EH (cell line): ENCODE measurements at regions not wholly inside any gene's neighbourhood (a gene's known extent, or its start where the extent isn't known, plus 50 kb on each side); places are given as distances from the start of the nearest gene placed in this dataset.

Experiments used
- DNase-seq: peaks from one replicate; pipeline ENCODE4 v3.0.0-alpha.2; 2015; ENCODE audit warnings: low read depth

DNA sequence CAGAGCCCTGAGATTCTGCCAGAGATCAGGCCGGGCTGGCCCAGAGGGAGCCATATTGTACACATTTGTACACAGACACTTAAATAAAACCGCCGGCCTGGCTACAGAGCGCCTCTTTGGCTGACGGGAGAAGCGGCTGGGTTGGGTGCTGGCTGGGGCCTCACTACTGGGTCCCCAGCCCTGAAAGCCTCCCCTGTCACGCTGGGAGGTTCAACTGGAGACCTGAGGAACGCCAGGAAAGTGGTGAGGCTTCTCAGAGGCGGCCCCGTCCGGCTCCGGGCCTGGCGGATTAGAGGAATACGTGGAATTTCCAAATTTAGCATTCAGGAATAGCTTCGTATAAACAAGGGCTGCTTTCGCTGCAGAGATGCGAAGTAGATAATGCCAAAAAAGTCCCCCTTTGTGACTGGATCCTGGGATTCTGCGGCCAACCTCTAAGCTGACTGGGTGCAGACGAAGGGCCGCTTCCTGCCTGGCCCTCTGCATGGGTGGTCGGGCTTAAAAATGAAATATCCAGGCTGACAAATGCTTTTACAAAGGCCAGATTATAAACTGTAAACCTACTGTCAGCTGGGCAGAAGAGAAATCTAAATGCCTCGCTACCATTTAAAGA, 252.4 kb downstream of the IRF8 start:
- no peak for DNase-seq

DNA sequence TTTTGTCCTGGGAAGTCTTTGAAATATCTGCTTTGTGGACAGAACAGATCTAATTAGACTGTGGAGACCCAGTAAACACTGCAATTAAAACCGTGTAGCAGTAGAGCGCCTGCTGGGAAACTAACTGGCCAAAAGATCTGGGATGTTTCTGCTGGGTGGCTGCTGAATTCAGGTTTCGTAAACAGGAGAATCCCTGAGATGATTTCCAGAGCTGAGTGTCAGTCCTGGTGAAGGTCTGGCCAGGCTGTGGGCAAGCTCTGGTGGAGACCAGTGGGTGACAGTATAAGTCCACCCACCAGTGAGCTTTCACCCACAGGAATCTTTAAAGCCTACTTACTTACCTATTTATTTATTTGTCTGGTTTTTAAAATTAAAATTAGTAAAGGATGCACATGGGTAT, 257.2 kb downstream of the IRF8 start:
- DNase-seq = no peak

DNA sequence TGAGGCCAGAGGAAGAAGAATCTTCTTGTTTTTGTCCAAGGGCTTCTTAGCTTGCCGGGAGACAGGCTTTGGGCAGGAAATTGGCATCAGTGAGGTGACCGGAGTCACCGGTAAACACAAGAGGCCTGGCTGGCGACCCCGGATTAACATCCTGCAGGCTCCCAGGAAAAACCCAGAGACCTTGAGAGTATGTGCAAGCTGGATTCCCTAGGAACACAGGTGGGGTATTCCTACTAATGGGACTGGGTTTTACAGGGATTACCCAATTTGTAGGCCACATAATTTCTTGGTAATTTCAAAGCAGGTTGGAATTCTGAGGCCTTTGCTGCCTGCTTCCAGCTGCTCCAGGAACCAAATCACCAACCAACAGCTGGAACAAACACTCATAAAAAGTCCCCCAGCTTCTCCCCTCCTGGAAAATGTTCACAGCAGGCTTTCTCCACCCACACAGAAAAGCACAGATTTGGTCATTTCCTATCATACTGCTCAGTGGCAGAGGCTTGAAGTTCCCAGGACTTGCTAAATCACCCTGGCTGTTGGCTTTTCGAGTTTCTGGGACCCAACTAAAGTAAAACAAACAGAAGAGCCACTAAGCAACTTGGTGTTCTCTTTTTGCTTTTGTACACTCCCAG, 258.8 kb downstream of the IRF8 start:
- DNase-seq = no peak

DNA sequence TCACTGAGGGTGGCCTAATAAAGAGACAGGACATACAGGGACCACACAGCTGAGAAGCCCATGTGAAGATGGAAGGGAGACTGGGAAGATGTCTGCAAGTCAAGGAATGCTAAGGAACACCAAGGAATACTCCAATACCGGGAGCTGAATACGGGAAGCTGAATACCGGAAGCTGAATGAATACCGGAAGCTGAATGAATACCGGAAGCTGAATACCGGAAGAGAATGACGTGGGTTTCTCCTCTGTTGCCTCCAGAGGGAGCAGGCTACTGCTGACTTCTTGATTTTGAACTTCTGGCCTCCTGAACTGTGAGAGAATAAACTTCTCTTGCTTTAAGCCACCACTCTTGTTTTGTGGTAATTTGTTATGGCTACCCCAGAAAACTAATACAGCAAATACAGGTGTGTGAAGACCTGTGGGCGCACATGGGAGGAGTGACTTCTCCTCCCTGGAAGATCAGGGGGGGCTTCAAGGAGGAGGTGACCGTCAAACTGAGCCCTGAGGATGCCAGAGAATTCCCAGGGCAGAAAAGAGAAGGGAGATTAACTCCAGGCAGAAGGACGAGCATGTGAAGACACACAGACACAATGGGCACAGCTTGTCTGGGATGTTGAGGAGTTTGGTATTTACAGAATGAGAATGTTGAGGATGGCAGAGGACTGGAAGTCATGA, 259.9 kb downstream of the IRF8 start:
- peak; percentile 25 for DNase-seq

DNA sequence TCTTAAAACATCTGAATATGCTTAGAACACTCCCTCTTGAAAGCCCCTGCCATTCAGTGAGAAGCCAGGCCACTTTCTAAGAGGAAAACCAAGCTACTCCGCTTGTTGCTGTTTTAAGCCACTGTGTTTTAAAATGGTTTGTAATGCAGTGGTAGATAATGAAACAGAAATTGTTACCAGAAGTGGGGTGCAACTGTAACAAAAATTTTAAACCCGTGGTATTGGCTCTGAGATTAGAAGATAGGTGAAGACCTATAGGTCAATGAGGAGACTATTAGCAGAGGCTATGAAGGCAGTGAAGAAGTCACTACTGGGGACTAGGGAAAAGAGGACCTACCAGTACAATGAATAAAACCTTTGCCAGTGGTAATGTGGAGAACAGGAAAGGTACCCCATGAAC, 266.5 kb downstream of the IRF8 start:
- no peak for DNase-seq

DNA sequence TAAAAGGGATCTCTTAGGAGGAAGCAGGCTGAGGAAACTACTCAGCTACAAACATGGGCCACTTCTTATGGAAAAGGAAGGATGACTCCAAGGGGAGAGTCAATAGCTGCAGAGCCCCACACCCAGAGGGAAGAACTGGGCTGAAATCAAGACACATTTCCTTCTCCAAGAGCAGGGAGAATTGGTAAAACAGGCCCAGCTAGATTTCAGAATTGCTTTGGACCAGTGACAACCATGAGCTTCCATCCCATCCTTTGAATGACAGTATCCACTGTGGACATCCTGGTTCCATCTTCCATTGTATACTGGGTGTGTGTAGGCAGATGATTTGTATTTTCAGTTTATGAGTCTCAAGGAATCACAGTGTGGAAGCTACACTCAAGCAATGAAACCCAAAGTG, 267.5 kb downstream of the IRF8 start:
- no peak for DNase-seq

DNA sequence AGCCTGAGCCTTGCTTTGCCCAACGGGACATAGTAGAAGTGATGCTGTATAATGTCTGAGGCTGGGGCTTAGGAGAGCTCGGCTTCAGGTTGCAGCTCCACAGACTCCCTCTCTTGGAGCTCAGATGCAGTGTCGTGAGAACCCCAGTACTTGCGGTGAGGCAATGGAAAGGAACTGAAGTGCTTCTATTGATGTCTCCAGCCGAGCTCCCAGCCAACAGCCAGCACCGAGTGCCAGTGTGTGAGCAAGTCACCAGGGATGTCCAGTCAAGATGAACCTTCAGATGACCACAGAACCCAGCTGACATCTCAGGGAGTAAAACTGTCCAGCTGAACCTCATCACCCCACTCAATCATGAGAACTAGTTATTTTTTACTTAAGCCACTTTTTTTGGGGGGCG, 268.1 kb downstream of the IRF8 start:
- DNase-seq = no peak

DNA sequence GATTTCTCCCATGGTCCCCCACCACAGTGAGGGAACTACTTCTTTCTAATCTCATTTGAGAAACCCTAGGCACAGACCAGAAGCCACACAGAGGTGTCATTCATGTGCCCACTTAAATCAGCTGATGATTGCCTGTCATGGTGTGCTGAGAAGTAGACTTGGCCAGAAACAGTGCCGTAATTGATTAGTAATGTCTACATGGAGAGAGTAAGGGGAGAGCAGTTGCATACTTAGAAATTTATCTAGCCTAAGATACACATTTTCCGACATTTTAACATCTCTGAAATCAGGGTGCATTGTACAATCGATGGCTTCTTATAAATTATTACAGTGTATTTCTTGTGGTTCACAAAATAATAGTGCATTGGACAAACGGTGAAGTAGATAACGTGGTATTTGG, 271.8 kb downstream of the IRF8 start:
- no peak for DNase-seq

DNA sequence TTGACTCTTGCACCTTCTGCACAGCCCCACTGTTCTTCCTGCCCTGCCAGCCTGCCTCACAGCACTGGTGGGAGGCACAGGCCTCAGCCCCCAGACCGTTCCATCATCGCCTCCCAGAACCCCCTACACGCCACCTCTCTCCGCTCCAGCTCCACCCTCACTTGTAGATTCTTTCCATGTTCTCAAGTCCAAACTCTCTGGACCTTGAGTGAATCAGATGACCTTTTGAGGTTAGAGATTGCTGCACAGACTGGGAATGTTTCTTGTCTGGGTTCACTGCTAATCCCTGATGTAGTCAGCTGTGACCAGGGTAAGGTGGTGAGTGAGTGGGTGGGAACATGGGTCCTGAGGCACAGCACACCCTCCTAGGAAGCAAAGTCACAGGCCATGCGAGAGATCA, 272.4 kb downstream of the IRF8 start:
- peak; percentile 58 for DNase-seq

DNA sequence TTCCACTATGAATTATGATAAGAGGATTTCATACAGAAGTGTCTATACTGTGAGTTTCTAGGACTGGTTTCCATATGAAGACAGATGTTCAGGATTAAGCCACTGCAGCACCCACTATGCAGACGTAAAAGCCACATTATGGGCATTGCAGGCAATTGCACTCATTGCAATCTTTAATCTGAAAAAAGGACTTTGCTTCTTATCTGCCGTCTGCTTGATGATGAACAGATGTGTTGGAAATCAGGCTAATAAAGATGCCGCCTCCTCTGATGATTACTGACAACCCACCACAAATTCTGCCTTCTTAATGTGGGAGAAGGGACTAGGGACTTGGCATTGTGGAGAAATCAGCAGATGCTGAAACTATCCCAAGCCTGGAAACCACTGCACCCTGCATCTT, 276.9 kb downstream of the IRF8 start:
- no peak for DNase-seq

DNA sequence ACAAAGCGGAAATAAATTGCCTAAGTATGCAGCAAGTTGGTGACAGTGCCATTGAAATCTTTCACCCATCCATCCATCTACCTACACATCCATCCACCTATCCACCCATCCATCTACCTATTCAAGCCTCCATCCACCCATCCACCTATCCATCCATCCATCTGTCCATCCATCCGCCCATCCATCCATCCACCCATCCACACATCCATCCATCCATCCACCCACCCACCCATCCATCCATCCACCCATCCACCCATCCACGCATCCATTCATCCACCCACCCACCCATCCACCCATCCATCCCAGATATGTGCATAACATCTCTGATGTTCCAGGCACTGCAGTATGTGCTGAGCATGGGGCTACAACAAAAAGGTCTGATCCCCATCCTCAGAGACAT, 277.5 kb downstream of the IRF8 start:
- no peak for DNase-seq

DNA sequence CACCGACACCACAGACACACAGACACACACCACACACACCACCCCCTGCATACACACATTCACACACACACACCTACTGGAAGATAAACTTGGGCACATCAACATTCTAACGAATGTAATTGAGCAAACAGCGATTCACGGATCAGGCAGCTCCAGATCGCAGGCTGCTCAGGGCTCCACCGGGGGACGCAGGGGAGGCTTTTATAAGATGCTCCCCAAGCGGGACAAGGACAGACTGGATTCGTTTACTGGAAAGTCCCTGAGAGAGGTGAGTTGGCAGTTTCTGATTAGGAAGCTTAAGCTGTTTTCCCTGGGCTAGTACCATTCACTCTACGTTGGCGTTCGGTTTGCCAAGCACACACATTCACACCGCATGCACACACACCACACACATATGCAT, 281.3 kb downstream of the IRF8 start:
- no peak for DNase-seq

DNA sequence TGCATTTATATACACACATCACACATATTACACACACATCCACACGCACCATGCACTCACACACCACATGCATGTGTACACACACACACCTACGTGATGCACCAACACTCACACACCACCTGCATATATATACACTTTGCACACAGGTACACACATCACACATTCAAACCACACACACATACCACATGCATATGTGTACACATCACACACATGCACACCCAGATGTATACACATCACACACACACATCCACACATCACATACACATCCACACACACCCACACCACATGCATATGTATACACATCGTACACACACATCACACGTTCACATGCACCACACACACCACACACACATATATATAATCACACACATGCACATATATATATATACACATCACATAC, 281.8 kb downstream of the IRF8 start:
- DNase-seq = no peak

DNA sequence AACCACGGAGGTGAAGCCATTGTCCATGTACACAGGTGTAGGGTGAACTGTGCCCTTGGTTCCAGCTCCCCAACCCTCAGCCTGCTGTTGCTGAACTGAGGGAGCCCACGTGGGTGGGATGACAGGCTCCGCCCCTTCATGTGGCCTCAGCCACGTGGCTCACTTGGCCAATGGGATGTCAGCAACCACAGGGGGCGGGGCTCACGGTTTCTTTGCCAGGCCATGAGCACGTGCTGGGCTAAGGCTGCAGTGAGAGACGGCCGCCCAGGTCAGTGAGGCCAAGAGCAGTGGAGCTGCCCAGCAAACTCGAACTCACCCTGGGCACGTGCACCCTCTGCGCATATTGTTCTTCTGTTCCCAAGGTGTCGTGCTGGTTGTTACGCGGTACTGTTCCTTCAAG, 282.6 kb downstream of the IRF8 start:
- no peak for DNase-seq

DNA sequence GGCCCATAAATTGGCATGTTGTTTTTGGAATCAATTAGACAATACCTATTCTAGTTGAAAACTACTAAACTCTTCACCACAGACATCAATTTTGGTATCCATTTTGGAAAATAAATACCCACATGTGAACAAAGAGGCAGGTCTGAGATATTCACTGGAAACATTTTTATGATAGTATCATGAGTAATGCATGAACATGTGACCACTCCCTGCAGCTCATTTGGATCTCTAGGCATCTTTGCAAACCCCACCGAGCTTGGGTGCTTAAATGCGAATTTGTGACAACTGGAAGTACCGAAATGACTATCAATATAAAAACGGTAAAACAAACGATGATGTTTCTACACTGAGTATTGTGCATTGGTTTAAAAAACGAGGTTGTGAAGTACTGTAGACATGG, 285.2 kb downstream of the IRF8 start:
- no peak for DNase-seq

DNA sequence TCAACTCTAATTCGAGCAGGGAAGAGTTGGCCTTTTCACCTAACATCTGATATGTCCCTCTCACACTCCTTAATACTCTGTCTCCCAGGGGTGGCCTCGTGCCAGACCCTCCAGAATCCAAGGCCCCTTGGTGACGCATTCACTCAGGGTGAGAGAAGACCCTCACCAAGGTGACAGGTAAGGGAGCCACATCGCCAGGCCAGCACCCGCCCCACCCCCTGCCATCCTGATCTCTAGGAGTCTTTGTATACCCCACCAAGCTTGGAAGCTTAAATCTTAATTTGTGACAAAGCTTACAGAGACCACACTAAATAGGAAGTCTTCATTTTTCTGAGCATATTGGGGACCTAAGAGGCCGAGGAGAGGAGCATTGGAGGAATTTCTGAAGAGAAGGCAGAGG, 286.1 kb downstream of the IRF8 start:
- no peak for DNase-seq

DNA sequence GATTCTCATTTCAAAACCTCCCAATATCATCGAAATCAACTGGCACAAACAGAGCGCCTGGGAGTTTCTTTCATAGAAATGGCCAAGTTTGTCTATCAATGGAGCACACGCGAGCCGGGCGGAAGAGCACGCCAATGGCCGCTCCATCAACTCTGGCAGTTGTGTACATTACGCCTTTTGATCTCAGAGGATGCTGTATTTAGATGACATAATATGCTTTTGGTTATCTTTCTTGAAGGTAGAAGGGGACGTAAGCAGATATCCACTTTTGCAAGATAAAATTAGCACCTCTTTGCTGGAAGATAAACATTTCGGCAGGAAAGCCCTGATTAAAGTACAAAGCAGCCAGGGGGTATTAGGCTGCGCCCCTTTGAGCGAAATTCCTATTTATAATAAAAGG, 287.4 kb downstream of the IRF8 start:
- no peak for DNase-seq

DNA sequence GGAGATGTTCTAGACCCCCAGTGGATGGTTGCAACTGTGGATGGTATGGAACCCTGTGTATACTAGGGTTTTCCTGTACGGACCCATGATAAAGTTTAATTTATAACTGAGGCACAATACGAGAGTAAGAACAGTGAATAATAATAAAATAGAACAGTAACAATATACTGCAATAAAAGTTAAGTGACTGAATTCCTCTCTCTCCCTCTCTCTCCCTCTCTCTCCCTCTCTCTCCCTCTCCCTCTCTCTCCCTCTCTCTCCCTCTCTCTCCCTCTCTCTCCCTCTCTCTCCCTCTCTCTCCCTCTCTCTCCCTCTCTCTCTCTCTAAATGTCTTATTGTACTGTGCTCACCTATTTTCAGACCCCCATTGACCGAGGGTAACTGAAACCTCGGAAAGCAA, 291.0 kb downstream of the IRF8 start:
- no peak for DNase-seq

DNA sequence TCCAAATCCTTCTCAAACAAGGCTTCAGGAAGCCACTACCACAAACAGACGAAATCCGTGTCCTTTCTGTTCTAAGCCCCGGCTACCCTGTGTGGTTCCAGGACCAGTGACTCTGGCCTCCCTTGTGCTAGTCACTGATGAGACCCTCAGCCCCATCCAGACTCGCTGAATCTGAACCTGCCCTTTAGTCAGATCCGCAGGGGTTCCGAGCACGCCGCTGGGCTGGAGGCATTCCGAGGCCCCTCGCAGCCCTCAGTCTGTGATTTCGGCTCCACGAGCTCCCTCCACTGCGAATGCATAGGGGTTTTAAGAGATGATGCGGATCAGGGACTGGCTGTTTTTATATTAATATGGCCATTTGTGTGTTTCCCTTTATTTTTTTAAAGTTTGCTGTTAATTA, 292.7 kb downstream of the IRF8 start:
- DNase-seq = no peak

DNA sequence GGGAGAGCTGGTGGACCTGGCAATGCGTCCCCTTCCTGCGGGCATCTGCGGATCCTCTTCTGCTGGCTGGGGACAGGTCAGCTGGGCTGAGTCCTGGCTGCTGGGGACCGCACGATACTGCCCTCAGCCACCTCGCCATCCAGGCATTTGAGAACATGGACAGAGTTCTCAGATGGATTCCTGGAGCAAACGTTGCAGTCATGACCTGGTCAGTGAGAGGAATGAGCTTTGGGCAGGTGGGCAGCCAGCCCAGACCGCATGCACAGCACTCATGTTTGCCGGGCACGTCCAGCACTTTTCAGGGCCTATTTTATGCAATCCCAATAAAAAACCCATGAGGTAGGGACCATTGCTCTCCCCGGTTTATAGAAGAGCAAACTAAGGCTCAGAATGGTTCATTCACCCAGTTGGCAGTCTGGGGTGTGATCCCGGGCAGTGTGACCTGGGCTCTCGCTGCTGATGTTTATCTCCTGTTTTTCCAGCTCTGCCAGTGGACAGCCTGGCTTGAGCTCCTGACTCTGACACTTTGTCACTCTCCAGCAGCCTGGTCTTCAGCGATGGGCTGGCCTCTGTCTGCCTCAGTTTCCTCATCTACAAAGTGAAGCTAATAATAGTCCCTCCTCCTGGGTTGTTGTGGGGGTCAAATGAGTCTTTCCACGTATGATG, 294.7 kb downstream of the IRF8 start:
- DNase-seq = no peak

DNA sequence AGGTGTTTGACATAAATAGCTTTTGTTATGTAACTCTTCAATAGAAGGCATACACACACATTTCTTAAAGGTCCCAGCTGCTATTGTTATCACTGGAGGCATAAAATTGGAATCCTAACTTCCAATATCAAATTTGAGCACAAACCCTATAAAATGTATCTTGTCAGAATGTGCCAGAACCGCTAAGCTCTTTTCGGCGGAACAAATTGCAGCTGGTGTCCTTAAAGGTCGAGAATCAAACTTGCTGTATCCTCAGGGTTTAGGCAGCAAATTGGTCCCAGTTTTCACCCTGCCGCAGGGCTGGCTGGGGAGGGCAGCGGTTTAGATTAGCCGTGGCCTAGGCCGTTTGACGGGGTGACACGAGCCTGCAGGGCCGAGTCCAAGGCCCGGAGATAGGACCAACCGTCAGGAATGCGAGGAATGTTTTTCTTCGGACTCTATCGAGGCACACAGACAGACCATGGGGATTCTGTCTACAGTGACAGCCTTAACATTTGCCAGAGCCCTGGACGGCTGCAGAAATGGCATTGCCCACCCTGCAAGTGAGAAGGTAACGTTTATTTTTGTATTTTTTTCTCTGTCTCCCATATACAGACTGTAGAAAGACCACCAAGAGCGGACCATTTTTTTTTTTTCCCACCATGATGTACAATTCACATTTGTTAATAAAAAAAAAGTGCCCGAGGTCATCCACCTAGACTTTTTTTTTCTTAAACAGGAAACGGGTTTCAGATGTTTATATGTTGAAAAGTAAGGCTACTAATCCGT, 297.1 kb downstream of the IRF8 start:
- DNase-seq = peak; percentile 22

DNA sequence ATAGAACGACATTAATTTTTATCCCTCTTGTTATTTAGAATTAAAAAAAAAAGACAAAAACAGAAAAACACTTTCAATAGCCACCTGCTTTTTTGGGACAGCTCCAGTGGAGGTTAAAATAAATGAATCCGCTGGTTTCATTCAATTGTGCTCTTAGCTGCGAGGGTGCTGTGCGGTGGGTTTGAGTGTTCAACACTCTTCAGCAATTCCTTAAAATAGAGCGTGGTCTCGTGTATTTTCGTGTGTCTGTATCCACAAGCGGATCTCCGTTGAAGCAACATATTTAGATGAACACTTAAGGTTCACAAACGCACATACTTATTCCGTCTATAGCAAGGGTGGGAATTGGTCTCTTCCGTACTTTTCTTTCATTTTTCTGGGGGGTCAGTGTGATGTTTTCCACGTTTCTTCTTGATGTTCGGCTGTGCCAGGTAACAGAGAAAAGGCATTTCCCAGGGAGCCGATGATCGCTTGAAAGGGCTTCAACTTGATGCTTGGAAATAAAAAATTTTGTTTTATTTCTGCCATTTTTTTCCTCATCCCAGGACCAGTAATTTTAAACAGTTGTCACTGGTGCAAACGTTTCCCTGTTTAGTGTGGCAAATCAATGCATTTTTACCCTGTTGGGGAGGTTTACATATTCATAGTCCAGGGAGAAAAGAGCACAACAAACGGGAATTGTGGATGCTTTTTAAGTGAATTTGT, 297.9 kb downstream of the IRF8 start:
- no peak for DNase-seq
